B cell (primary cell): ENCODE measurements at regions not wholly inside any gene's neighbourhood (a gene's known extent, or its start where the extent isn't known, plus 50 kb on each side); places are given as distances from the start of the nearest gene placed in this dataset.

Experiments
- ATAC-seq: fragments of 200-7000 bp; cut with Tn5 transposase; one replicate; pipeline ENCODE4 v1.10.0; 2021; ENCODE audit warnings: low read depth, mild to moderate bottlenecking, moderate number of reproducible peaks, moderate library complexity
- CTCF ChIA-PET: fragments of 350-600 bp; sonication (Branson Sonifier 250); formaldehyde crosslinking; loops from one replicate; lab custom pipeline; 2021; ENCODE audit warnings: antibody characterized with exemption, inconsistent platforms; lab: Charles Lee
- POLR2A ChIA-PET: fragments of 350-600 bp; sonication (Branson Sonifier 250); formaldehyde crosslinking; loops from one replicate; lab custom pipeline; 2021; ENCODE audit warnings: antibody characterized with exemption; lab: Charles Lee
- DNase-seq: peaks from one replicate; pipeline ENCODE4 v3.0.0; 2013
- H2AFZ ChIP-seq: 2 replicates; pipeline ENCODE4 v1.6.1; 2012; ENCODE audit warnings: mild to moderate bottlenecking, low read depth, low read length; ENCODE audit not compliant: insufficient read depth, poor library complexity, severe bottlenecking
- H3K27ac ChIP-seq, 2 donors: 1 replicate in 1 of 2; 2 replicates in 1 of 2; pipeline ENCODE4 v1.5.1; 2012 to 2013; ENCODE audit warnings: low read length in 2 of 2, mild to moderate bottlenecking in 2 of 2, moderate library complexity in 1 of 2
- H3K27me3 ChIP-seq, 4 experiments: fragments of 200-600 bp in 1 of 4; sonication (generic) in 1 of 4; replicated peaks in 1 of 4; 1 replicate in 2 of 4; 2 replicates in 2 of 4; pipeline versions ENCODE4 v1.6.1 to v1.7.0; 2013 to 2016; ENCODE audit warnings: low read length in 3 of 4, mild to moderate bottlenecking in 2 of 4, mixed read lengths in 1 of 4, moderate library complexity in 1 of 4; ENCODE audit not compliant: insufficient read depth in 4 of 4, control insufficient read depth in 3 of 4; ENCODE audit errors: control extremely low read depth in 1 of 4
- H3K36me3 ChIP-seq, 2 experiments: replicated peaks in 1 of 2; 1 replicate in 1 of 2; 2 replicates in 1 of 2; pipeline versions ENCODE4 v1.6.1 to v1.7.1; 2013; ENCODE audit warnings: low read length in 1 of 2; ENCODE audit not compliant: insufficient read depth in 2 of 2, control insufficient read depth in 1 of 2; ENCODE audit errors: control extremely low read depth in 1 of 2, extremely low read depth in 1 of 2
- H3K4me1 ChIP-seq, 2 donors: fragments of 200-600 bp in 1 of 2; sonication (generic) in 1 of 2; 1 replicate in 1 of 2; 2 replicates in 1 of 2; pipeline versions ENCODE4 v1.5.1 to v1.6.1; 2013 to 2017; ENCODE audit warnings: low read length in 2 of 2; ENCODE audit not compliant: control insufficient read depth in 2 of 2, insufficient read depth in 2 of 2
- H3K4me2 ChIP-seq: replicated peaks from 2 replicates; pipeline ENCODE3; 2012; ENCODE audit warnings: mild to moderate bottlenecking, low read depth, low read length; ENCODE audit not compliant: poor library complexity, severe bottlenecking
- H3K4me3 ChIP-seq, 5 experiments: fragments of 200-600 bp in 1 of 5; sonication (generic) in 1 of 5; 1 replicate in 3 of 5; 2 replicates in 2 of 5; pipeline versions ENCODE4 v1.5.1 to v1.7.0; 2011 to 2016; ENCODE audit warnings: low read length in 4 of 5, mild to moderate bottlenecking in 4 of 5, low read depth in 2 of 5, control low read depth in 1 of 5, moderate library complexity in 1 of 5; ENCODE audit not compliant: insufficient read depth in 1 of 5; ENCODE audit errors: control extremely low read depth in 1 of 5, extremely low read depth in 1 of 5
- H3K79me2 ChIP-seq: fragments of 200-600 bp; sonication (generic); one replicate; pipeline ENCODE4 v1.6.0; 2016; ENCODE audit warnings: low read length; ENCODE audit not compliant: control insufficient read depth, insufficient read depth
- H3K9ac ChIP-seq: fragments of 200-600 bp; sonication (generic); 2 replicates; pipeline ENCODE4 v1.6.1; 2017; ENCODE audit warnings: mild to moderate bottlenecking, low read length, moderate library complexity
- H3K9me3 ChIP-seq, 3 donors: one replicate each; pipeline versions ENCODE4 v1.6.1 to v1.7.1; 2013; ENCODE audit warnings: low read length in 2 of 3; ENCODE audit not compliant: control insufficient read depth in 2 of 3, insufficient read depth in 1 of 3; ENCODE audit errors: control extremely low read depth in 1 of 3
- H4K20me1 ChIP-seq: 2 replicates; pipeline ENCODE4 v1.6.0; 2012; ENCODE audit warnings: mild to moderate bottlenecking, low read length; ENCODE audit not compliant: insufficient read depth, control insufficient read depth, poor library complexity, severe bottlenecking
- H3K27ac Mint-ChIP-seq: one replicate; pipeline ENCODE4 v1.8.0; 2021; ENCODE audit warnings: mixed read lengths
- H3K27me3 Mint-ChIP-seq: one replicate; pipeline ENCODE4 v1.8.0; 2021; ENCODE audit warnings: mixed read lengths
- H3K4me1 Mint-ChIP-seq: one replicate; pipeline ENCODE4 v1.8.0; 2021; ENCODE audit warnings: mixed read lengths
- H3K4me3 Mint-ChIP-seq: one replicate; pipeline ENCODE4 v1.8.0; 2021; ENCODE audit warnings: mixed read lengths
- H3K9me3 Mint-ChIP-seq: one replicate; pipeline ENCODE4 v1.8.0; 2022; ENCODE audit warnings: mixed read lengths; ENCODE audit not compliant: insufficient read depth
- EZH2 ChIP-seq: IDR thresholded peaks from 2 replicates; pipeline ENCODE4 v1.6.1; 2012; ENCODE audit warnings: borderline replicate concordance, low read depth, mild to moderate bottlenecking, moderate library complexity, low read length; ENCODE audit not compliant: insufficient read depth, poor library complexity, severe bottlenecking
- WGBS: methylation state at CpG from one replicate; pipeline ENCODE4 v1.1.5; 2013; ENCODE audit warnings: missing lambda C conversion rate; ENCODE audit not compliant: insufficient coverage; 5-methylcytosine and 5-hydroxymethylcytosine counted together
- intact Hi-C: fragments of 100-400 bp; cut with micrococcal nuclease; formaldehyde crosslinking; loops from one replicate; pipeline ENCODE4 v1.10.0; 2022
- TF ChIP-seq, protein P1 (sequence below): fragments of 200-600 bp; IDR thresholded peaks from one replicate; pipeline ENCODE4 v1.8.0; 2022; ENCODE audit warnings: antibody characterized with exemption, mild to moderate bottlenecking

- WGBS, result no CpG with 5 or more reads among the region's 2 CpGs
- H4K20me1 ChIP-seq, result no peaks in the 10 kb centered on the region
- no peaks in the 10 kb centered on the region for H3K4me1 ChIP-seq
- H3K36me3 ChIP-seq, result no peaks in the 10 kb centered on the region
- H3K27ac Mint-ChIP-seq, result no peak overlapping the region
- no peak overlapping the region for H3K9ac ChIP-seq
- H3K9me3 Mint-ChIP-seq, result no peaks in the 10 kb centered on the region
- H3K9me3 ChIP-seq, result no peaks in the 10 kb centered on the region
- no peak overlapping the region for H3K4me2 ChIP-seq
- no peaks in the 10 kb centered on the region for H3K27me3 ChIP-seq
- CTCF ChIA-PET, result no interaction called here
- POLR2A ChIA-PET, result no interaction called here
- H3K79me2 ChIP-seq, result no peaks in the 10 kb centered on the region
- peaks cover 14% of the 10 kb centered on the region for H3K27me3 Mint-ChIP-seq
- intact Hi-C loops, result no loop called here
- no peak overlapping the region for H2AFZ ChIP-seq
- H3K4me3 ChIP-seq, result no peak overlapping the region
- no peak overlapping the region for H3K27ac ChIP-seq
- H3K4me1 Mint-ChIP-seq, result no peaks in the 10 kb centered on the region
- no peak for ATAC-seq
- DNase-seq, result no peak
- TF ChIP-seq EZH2, result no peak
- TF ChIP-seq, protein P1, sequence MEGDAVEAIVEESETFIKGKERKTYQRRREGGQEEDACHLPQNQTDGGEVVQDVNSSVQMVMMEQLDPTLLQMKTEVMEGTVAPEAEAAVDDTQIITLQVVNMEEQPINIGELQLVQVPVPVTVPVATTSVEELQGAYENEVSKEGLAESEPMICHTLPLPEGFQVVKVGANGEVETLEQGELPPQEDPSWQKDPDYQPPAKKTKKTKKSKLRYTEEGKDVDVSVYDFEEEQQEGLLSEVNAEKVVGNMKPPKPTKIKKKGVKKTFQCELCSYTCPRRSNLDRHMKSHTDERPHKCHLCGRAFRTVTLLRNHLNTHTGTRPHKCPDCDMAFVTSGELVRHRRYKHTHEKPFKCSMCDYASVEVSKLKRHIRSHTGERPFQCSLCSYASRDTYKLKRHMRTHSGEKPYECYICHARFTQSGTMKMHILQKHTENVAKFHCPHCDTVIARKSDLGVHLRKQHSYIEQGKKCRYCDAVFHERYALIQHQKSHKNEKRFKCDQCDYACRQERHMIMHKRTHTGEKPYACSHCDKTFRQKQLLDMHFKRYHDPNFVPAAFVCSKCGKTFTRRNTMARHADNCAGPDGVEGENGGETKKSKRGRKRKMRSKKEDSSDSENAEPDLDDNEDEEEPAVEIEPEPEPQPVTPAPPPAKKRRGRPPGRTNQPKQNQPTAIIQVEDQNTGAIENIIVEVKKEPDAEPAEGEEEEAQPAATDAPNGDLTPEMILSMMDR, result no peak
- H3K4me3 Mint-ChIP-seq, result no peak overlapping the region
Measured at GRCh38 chr13:44011036-44011435, 131.3 kb downstream of the LACC1 start.

GRCh38 chr13:44012910-44013757 lies 133.4 kb downstream of the LACC1 start:
- Mint-ChIP-seq H3K27me3 (peaks cover 8% of the 10 kb centered on the region), H3K4me1 (peaks cover 5% of the 10 kb centered on the region), H3K27ac (no peak overlapping the region), H3K9me3 (no peaks in the 10 kb centered on the region), H3K4me3 (no peak overlapping the region)
- no peaks in the 10 kb centered on the region for H3K27me3 ChIP-seq
- no peaks in the 10 kb centered on the region for H4K20me1 ChIP-seq
- intact Hi-C loops, result no loop called here
- no peaks in the 10 kb centered on the region for H3K36me3 ChIP-seq
- no peak overlapping the region for H3K4me3 ChIP-seq
- DNase-seq (no peak), ATAC-seq (no peak)
- H3K27ac ChIP-seq, result no peak overlapping the region
- no peaks in the 10 kb centered on the region for H3K9me3 ChIP-seq
- no peak overlapping the region for H2AFZ ChIP-seq
- no peaks in the 10 kb centered on the region for H3K79me2 ChIP-seq
- no peaks in the 10 kb centered on the region for H3K4me1 ChIP-seq
- no peak overlapping the region for H3K4me2 ChIP-seq
- ChIA-PET POLR2A (no interaction called here), CTCF (no interaction called here)
- 98% methylated on average over 5 of the region's 8 CpGs for WGBS
- H3K9ac ChIP-seq, result no peak overlapping the region
- TF ChIP-seq, protein P1, result no peak
- TF ChIP-seq EZH2, result no peak
